Activated B cell treated with CpG ODN at 0.5 μM for 24 hours (primary cell): ENCODE measurements at regions not wholly inside any gene's neighbourhood (a gene's known extent, or its start where the extent isn't known, plus 50 kb on each side); places are given as distances from the start of the nearest gene placed in this dataset.

ENCODE experiments used
- ATAC-seq: fragments of 200-7000 bp; cut with Tn5 transposase; one replicate; pipeline ENCODE4 v1.10.0; 2021; ENCODE audit warnings: low read depth, mild to moderate bottlenecking, moderate library complexity
- CTCF ChIA-PET: fragments of 350-600 bp; sonication (Branson Sonifier 250); formaldehyde crosslinking; loops from one replicate; lab custom pipeline; 2021; ENCODE audit warnings: antibody characterized with exemption; lab: Charles Lee
- POLR2A ChIA-PET: fragments of 350-600 bp; sonication (Branson Sonifier 250); formaldehyde crosslinking; loops from one replicate; lab custom pipeline; 2021; ENCODE audit warnings: antibody characterized with exemption; lab: Charles Lee
- DNase-seq: peaks from one replicate; pipeline ENCODE4 v3.0.0; 2022
- H3K27ac Mint-ChIP-seq: one replicate; pipeline ENCODE4 v1.8.0; 2020; ENCODE audit warnings: mixed read lengths
- H3K27me3 Mint-ChIP-seq: one replicate; pipeline ENCODE4 v1.8.0; 2021; ENCODE audit warnings: mixed read lengths
- H3K36me3 Mint-ChIP-seq: one replicate; pipeline ENCODE4 v1.8.0; 2021; ENCODE audit warnings: low read depth, mixed read lengths
- H3K4me1 Mint-ChIP-seq: one replicate; pipeline ENCODE4 v1.8.0; 2021; ENCODE audit warnings: mixed read lengths
- H3K4me3 Mint-ChIP-seq: one replicate; pipeline ENCODE4 v1.8.0; 2020; ENCODE audit warnings: mild to moderate bottlenecking, mixed read lengths
- H3K9me3 Mint-ChIP-seq: one replicate; pipeline ENCODE4 v1.8.0; 2020; ENCODE audit warnings: mixed read lengths
- intact Hi-C: fragments of 100-400 bp; cut with micrococcal nuclease; formaldehyde crosslinking; loops from one replicate; pipeline ENCODE4 v1.15.1; 2024
- TF ChIP-seq, protein P1 (sequence below): fragments of 200-600 bp; IDR thresholded peaks from one replicate; pipeline ENCODE4 v1.8.0; 2022; ENCODE audit warnings: antibody characterized with exemption, mild to moderate bottlenecking

DNA sequence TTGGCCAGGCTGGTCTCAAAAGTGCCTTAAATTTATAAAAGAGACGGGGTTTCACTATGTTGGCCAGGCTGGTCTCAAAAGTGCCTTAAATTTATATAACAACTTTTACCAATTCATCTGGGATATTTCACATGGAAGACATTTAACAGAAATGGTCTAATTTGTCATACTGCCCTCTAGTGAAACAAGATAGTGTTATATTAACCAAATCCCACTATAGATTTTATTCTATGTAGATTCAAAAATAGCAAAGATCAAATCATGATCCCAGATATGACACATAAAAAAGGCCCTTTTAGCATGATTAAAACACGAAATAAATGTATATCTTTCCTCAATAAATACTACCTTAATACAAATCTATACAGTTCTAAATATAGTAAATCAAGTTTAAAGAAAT is 102.8 kb upstream of the TFAP2D start:
- no peak for ATAC-seq
- Mint-ChIP-seq H3K27me3 (no peaks in the 10 kb centered on the region), H3K27ac (no peak overlapping the region), H3K4me1 (no peaks in the 10 kb centered on the region), H3K36me3 (no peaks in the 10 kb centered on the region), H3K9me3 (no peaks in the 10 kb centered on the region), H3K4me3 (no peak overlapping the region)
- TF ChIP-seq, protein P1, sequence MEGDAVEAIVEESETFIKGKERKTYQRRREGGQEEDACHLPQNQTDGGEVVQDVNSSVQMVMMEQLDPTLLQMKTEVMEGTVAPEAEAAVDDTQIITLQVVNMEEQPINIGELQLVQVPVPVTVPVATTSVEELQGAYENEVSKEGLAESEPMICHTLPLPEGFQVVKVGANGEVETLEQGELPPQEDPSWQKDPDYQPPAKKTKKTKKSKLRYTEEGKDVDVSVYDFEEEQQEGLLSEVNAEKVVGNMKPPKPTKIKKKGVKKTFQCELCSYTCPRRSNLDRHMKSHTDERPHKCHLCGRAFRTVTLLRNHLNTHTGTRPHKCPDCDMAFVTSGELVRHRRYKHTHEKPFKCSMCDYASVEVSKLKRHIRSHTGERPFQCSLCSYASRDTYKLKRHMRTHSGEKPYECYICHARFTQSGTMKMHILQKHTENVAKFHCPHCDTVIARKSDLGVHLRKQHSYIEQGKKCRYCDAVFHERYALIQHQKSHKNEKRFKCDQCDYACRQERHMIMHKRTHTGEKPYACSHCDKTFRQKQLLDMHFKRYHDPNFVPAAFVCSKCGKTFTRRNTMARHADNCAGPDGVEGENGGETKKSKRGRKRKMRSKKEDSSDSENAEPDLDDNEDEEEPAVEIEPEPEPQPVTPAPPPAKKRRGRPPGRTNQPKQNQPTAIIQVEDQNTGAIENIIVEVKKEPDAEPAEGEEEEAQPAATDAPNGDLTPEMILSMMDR, result no peak
- ChIA-PET POLR2A (no interaction called here), CTCF (no interaction called here)
- DNase-seq, result no peak
- intact Hi-C loops, result no loop called here

DNA sequence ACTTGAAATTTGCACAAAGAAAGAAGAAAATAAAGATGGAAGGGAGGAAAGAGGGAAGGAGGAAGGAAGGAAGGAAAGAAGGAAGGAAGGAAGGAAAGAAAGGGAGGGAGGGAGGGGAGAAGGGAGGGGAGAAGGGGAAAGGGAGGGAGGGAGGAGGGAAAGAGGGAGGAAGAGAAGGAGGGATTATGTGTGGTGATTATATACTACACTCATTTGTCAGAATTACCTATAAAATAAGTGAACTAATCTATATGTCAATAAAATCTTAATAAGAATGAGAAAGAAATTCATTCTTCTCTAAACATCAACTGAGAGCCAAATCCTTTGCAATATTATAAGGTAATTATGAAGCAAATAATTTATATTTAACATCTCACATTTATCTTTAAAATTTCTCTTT is 77.9 kb upstream of the TFAP2D start:
- DNase-seq, result no peak
- ChIA-PET CTCF (no interaction called here), POLR2A (no interaction called here)
- no peaks in the 10 kb centered on the region for H3K4me1 Mint-ChIP-seq
- H3K27ac Mint-ChIP-seq, result no peak overlapping the region
- H3K27me3 Mint-ChIP-seq, result no peaks in the 10 kb centered on the region
- no peaks in the 10 kb centered on the region for H3K9me3 Mint-ChIP-seq
- TF ChIP-seq, protein P1, result no peak
- intact Hi-C loops, result no loop called here
- no peak overlapping the region for H3K4me3 Mint-ChIP-seq
- ATAC-seq, result no peak
- no peaks in the 10 kb centered on the region for H3K36me3 Mint-ChIP-seq

DNA sequence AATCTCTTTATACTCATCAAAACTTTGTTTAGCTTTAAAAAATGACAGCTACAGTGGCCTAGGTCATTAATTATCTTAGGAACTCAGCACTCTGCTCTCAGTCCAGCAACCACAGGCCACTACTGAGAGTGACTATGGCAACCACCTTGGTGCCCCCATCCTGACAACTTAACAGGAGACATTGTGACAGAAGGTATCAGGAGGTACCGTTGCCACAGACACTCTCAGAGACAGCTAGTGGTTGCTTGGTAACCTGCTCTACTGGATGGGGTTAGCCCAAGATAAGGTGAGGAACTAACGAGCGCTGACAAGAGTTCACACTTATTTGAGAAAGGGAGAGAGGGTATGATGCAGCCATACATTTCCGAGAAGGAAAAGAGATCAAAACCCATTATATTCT is 76.1 kb upstream of the TFAP2D start:
- no peak overlapping the region for H3K4me3 Mint-ChIP-seq
- POLR2A ChIA-PET, result no interaction called here
- H3K27ac Mint-ChIP-seq, result no peak overlapping the region
- intact Hi-C loops, result no loop called here
- TF ChIP-seq, protein P1, result no peak
- CTCF ChIA-PET, result no interaction called here
- ATAC-seq (no peak), DNase-seq (no peak)
- no peaks in the 10 kb centered on the region for H3K36me3 Mint-ChIP-seq
- no peaks in the 10 kb centered on the region for H3K9me3 Mint-ChIP-seq
- no peaks in the 10 kb centered on the region for H3K4me1 Mint-ChIP-seq
- no peaks in the 10 kb centered on the region for H3K27me3 Mint-ChIP-seq

DNA sequence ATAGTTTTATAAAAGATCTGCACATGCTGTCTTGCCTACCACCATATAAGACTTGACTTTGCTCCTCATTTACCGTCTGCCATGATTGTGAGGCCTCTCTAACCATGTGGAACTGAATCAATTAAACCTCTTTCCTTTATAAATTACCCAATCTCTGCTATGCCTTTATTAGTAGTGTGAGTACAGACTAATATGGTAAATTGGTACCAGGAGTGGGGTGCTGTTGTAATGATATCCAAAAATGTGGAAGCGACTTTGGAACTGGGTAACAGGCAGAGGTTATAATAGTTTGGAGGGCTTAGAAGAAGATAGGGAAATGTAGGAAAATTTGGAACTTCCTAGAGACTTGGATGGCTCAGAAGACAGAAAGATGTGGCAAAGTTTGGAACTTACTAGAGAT is 64.2 kb upstream of the TFAP2D start:
- Mint-ChIP-seq H3K27ac (no peak overlapping the region), H3K4me1 (no peaks in the 10 kb centered on the region), H3K9me3 (peaks cover 8% of the 10 kb centered on the region), H3K27me3 (no peaks in the 10 kb centered on the region), H3K4me3 (no peak overlapping the region), H3K36me3 (no peaks in the 10 kb centered on the region)
- TF ChIP-seq, protein P1, result no peak
- intact Hi-C loops, result no loop called here
- ATAC-seq, result no peak
- no peak for DNase-seq
- POLR2A ChIA-PET, result no interaction called here
- CTCF ChIA-PET, result no interaction called here

DNA sequence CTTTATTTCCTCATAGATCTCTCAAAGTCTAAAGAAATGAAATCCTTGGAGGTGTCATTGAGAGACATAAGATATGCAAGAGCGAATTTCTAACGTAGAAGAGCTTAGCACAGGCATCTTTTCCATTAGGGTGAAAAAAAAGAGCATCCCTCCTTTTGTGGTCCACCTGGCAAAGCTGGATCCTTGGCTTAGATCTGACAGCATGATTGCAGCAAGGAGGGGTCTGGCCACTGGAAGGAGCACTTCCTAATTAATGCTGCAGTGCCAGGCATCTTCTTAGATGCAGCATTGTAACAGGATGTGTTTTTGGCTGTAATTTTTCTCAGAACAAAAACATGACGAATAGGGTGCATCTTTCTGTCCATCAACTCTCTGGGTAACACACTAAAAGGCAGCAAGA is 60.1 kb upstream of the TFAP2D start:
- ATAC-seq (no peak), DNase-seq (no peak)
- H3K36me3 Mint-ChIP-seq, result no peaks in the 10 kb centered on the region
- TF ChIP-seq, protein P1, result no peak
- ChIA-PET POLR2A (no interaction called here), CTCF (no interaction called here)
- no peak overlapping the region for H3K27ac Mint-ChIP-seq
- no peaks in the 10 kb centered on the region for H3K4me1 Mint-ChIP-seq
- peaks cover 8% of the 10 kb centered on the region for H3K9me3 Mint-ChIP-seq
- H3K27me3 Mint-ChIP-seq, result no peaks in the 10 kb centered on the region
- no peak overlapping the region for H3K4me3 Mint-ChIP-seq
- intact Hi-C loops, result no loop called here
